ENCODE measurements at regions not wholly inside any gene's neighbourhood (a gene's known extent, or its start where the extent isn't known, plus 50 kb on each side); places are given as distances from the start of the nearest gene placed in this dataset.

DNA sequence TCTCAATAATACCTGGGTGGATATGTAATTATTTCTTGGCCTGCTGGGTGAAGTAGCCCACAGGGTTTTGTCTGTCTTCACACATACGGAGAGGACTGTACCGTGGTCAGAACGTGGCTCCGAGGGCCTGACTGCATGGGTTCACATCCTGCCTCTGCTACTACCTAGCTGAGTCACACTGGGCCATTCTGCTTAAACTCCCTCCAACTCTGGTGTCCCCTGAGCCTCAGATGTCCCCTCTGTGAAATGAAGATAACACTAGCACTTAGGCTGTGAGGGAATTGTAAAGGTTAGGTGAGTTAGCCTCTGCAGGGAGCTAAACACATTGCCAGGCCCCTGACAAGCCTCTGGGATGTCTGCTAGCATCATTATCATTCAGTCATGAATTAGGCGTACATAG is 120.1 kb upstream of the NABP1 start:
- TF ChIP-seq, protein P1, sequence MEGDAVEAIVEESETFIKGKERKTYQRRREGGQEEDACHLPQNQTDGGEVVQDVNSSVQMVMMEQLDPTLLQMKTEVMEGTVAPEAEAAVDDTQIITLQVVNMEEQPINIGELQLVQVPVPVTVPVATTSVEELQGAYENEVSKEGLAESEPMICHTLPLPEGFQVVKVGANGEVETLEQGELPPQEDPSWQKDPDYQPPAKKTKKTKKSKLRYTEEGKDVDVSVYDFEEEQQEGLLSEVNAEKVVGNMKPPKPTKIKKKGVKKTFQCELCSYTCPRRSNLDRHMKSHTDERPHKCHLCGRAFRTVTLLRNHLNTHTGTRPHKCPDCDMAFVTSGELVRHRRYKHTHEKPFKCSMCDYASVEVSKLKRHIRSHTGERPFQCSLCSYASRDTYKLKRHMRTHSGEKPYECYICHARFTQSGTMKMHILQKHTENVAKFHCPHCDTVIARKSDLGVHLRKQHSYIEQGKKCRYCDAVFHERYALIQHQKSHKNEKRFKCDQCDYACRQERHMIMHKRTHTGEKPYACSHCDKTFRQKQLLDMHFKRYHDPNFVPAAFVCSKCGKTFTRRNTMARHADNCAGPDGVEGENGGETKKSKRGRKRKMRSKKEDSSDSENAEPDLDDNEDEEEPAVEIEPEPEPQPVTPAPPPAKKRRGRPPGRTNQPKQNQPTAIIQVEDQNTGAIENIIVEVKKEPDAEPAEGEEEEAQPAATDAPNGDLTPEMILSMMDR (IDR thresholded peaks at IDR 0.05; ENCODE audit: low read depth, low read length): no peak
- TF ChIP-seq MAX (IDR thresholded peaks at IDR 0.05; ENCODE audit: low read depth, low read length): no peak

All from NB4 (cell line).